ENCODE measurements at regions not wholly inside any gene's neighbourhood (a gene's known extent, or its start where the extent isn't known, plus 50 kb on each side); places are given as distances from the start of the nearest gene placed in this dataset.

DNA sequence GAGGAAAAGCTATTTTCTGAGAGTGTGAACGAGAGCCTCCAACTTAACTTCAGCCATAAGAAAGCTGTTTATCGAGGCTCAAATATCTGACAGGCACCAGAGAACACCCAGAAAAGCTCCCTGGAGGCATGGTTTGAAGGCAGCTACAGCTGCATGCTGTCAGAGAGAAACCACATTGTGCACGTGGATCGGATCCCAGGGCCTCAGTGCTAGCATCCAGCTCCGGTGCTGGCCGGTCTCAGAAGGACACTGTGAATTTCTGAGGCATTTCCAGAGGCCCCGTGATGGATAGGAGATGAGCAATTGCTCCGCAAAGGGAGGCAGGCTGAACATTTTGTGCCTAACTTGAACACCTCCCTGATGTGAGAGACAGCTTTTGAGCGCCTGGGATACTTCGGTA is 315.7 kb downstream of the FGF9 start:
- H3K9ac ChIP-seq (ENCODE audit: low read length): no peak overlapping the region
- H4K20me1 ChIP-seq (ENCODE audit: low read length): no peaks in the 10 kb centered on the region
- intact Hi-C loops (cut with micrococcal nuclease): no loop called here
- ATAC-seq (no peak), DNase-seq (no peak)
- no peaks in the 10 kb centered on the region for H3K79me2 ChIP-seq (ENCODE audit: low read length)
- no peak overlapping the region for H2AFZ ChIP-seq (ENCODE audit: low read length)
- ChIA-PET CTCF (no interaction called here), POLR2A (ENCODE audit: unreplicated experiment) (no interaction called here)
- H3K9me2 ChIP-seq (replicated peaks; ENCODE audit: low read length): no peaks in the 10 kb centered on the region
- H3K4me2 ChIP-seq (ENCODE audit: low read length): no peak overlapping the region
- no peaks in the 10 kb centered on the region for H3K27me3 ChIP-seq (ENCODE audit: low read length)
- BruUV-seq (replicated peaks): no TSS peak
- H3K36me3 ChIP-seq (ENCODE audit: low read depth, low read length): no peaks in the 10 kb centered on the region
- H3K9me3 ChIP-seq (ENCODE audit: low read length): no peaks in the 10 kb centered on the region
- no peaks in the 10 kb centered on the region for H3K4me1 ChIP-seq (ENCODE audit: insufficient read depth, low read length)
- H3K4me3 ChIP-seq (ENCODE audit: low read length): no peak overlapping the region
- H3K27ac ChIP-seq (ENCODE audit: low read length): no peak overlapping the region
- TF ChIP-seq, protein P1, sequence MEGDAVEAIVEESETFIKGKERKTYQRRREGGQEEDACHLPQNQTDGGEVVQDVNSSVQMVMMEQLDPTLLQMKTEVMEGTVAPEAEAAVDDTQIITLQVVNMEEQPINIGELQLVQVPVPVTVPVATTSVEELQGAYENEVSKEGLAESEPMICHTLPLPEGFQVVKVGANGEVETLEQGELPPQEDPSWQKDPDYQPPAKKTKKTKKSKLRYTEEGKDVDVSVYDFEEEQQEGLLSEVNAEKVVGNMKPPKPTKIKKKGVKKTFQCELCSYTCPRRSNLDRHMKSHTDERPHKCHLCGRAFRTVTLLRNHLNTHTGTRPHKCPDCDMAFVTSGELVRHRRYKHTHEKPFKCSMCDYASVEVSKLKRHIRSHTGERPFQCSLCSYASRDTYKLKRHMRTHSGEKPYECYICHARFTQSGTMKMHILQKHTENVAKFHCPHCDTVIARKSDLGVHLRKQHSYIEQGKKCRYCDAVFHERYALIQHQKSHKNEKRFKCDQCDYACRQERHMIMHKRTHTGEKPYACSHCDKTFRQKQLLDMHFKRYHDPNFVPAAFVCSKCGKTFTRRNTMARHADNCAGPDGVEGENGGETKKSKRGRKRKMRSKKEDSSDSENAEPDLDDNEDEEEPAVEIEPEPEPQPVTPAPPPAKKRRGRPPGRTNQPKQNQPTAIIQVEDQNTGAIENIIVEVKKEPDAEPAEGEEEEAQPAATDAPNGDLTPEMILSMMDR (conservative IDR thresholded peaks at IDR 0.05; ENCODE audit: low read depth, low read length): no peak
- TF ChIP-seq EZH2 (IDR thresholded peaks at IDR 0.05; ENCODE audit: low read length, unreplicated experiment): no peak
- TF ChIP-seq EZH2phosphoT487 (IDR thresholded peaks at IDR 0.05; ENCODE audit: borderline replicate concordance, low read length): no peak
- no peaks in the 10 kb centered on the region for H3F3A ChIP-seq (ENCODE audit: low read length, unreplicated experiment)

DNA sequence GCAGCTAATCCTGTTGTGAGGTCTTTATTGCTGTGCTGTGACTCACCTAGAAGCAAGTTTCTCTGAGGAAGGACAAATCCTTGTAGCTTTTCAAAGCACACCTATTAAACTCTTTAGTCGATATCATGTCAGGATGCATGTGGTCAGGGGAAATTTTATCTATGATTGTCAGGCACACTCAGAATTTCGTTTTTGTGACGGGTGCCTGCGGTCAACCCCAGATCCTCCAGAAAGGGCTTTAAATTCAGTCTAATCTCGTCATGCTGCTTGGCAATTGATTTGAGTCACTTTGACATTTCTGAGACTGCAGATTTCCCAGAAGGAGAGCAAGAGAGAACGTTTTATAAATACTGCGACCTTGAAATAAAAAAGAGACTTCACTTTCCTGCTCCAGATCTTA is 316.9 kb downstream of the FGF9 start:
- no peak overlapping the region for H2AFZ ChIP-seq (ENCODE audit: low read length)
- ATAC-seq: no peak
- H3K27me3 ChIP-seq (ENCODE audit: low read length): no peaks in the 10 kb centered on the region
- BruUV-seq (replicated peaks): no TSS peak
- CTCF ChIA-PET: no interaction called here
- intact Hi-C loops (cut with micrococcal nuclease): no loop called here
- POLR2A ChIA-PET (ENCODE audit: unreplicated experiment): no interaction called here
- H4K20me1 ChIP-seq (ENCODE audit: low read length): no peaks in the 10 kb centered on the region
- H3K27ac ChIP-seq (ENCODE audit: low read length): no peak overlapping the region
- TF ChIP-seq EZH2phosphoT487 (IDR thresholded peaks at IDR 0.05; ENCODE audit: borderline replicate concordance, low read length) (no peak), EZH2 (IDR thresholded peaks at IDR 0.05; ENCODE audit: low read length, unreplicated experiment) (no peak)
- TF ChIP-seq, protein P1 (conservative IDR thresholded peaks at IDR 0.05; ENCODE audit: low read depth, low read length): no peak
- no peak overlapping the region for H3K9ac ChIP-seq (ENCODE audit: low read length)
- no peaks in the 10 kb centered on the region for H3F3A ChIP-seq (ENCODE audit: low read length, unreplicated experiment)
- no peaks in the 10 kb centered on the region for H3K4me1 ChIP-seq (ENCODE audit: insufficient read depth, low read length)
- H3K9me2 ChIP-seq (replicated peaks; ENCODE audit: low read length): no peaks in the 10 kb centered on the region
- no peaks in the 10 kb centered on the region for H3K79me2 ChIP-seq (ENCODE audit: low read length)
- no peak overlapping the region for H3K4me2 ChIP-seq (ENCODE audit: low read length)
- no peak overlapping the region for H3K4me3 ChIP-seq (ENCODE audit: low read length)
- no peaks in the 10 kb centered on the region for H3K36me3 ChIP-seq (ENCODE audit: low read depth, low read length)
- no peaks in the 10 kb centered on the region for H3K9me3 ChIP-seq (ENCODE audit: low read length)
- no peak for DNase-seq

GRCh38 chr13:21988624-21989023 is 317.8 kb downstream of the FGF9 start:
- Histone ChIP-seq H3K36me3 (ENCODE audit: low read depth, low read length) (no peaks in the 10 kb centered on the region), H3K9me2 (replicated peaks; ENCODE audit: low read length) (no peaks in the 10 kb centered on the region), H3K4me3 (ENCODE audit: low read length) (no peak overlapping the region), H3K4me2 (ENCODE audit: low read length) (no peak overlapping the region), H4K20me1 (ENCODE audit: low read length) (no peaks in the 10 kb centered on the region), H3K4me1 (ENCODE audit: insufficient read depth, low read length) (no peaks in the 10 kb centered on the region), H3K9ac (ENCODE audit: low read length) (no peak overlapping the region), H3K27me3 (ENCODE audit: low read length) (no peaks in the 10 kb centered on the region), H3K79me2 (ENCODE audit: low read length) (no peaks in the 10 kb centered on the region), H3K9me3 (ENCODE audit: low read length) (no peaks in the 10 kb centered on the region), H2AFZ (ENCODE audit: low read length) (no peak overlapping the region), H3K27ac (ENCODE audit: low read length) (no peak overlapping the region), H3F3A (ENCODE audit: low read length, unreplicated experiment) (no peaks in the 10 kb centered on the region)
- intact Hi-C loops (cut with micrococcal nuclease): no loop called here
- ATAC-seq: no peak
- TF ChIP-seq, protein P1 (conservative IDR thresholded peaks at IDR 0.05; ENCODE audit: low read depth, low read length): no peak
- TF ChIP-seq EZH2 (IDR thresholded peaks at IDR 0.05; ENCODE audit: low read length, unreplicated experiment) (no peak), EZH2phosphoT487 (IDR thresholded peaks at IDR 0.05; ENCODE audit: borderline replicate concordance, low read length) (no peak)
- BruUV-seq (replicated peaks): no TSS peak
- CTCF ChIA-PET: no interaction called here
- POLR2A ChIA-PET (ENCODE audit: unreplicated experiment): no interaction called here
- no peak for DNase-seq
